ENCODE measurements at regions not wholly inside any gene's neighbourhood (a gene's known extent, or its start where the extent isn't known, plus 50 kb on each side); places are given as distances from the start of the nearest gene placed in this dataset.

GRCh38 chr14:98341211-98341610, 930.8 kb downstream of the BCL11B start:
- TF ChIP-seq CTCF (conservative IDR thresholded peaks at IDR 0.05) (no peak), ZFX (IDR thresholded peaks at IDR 0.05) (no peak)
